Gastroesophageal sphincter (tissue), 4 donors: ENCODE measurements at regions not wholly inside any gene's neighbourhood (a gene's known extent, or its start where the extent isn't known, plus 50 kb on each side); places are given as distances from the start of the nearest gene placed in this dataset.

Experiments
- ATAC-seq: fragments of 150-250 bp; one replicate; pipeline ENCODE4 v1.9.1; 2016; ENCODE audit warnings: mild to moderate bottlenecking, moderate library complexity
- H3K27ac ChIP-seq, 4 donors: fragments of 200-600 bp; sonication (generic) in 3 of 4; 1 replicate in 3 of 4; 2 replicates in 1 of 4; pipeline ENCODE4 v1.5.1; 2016 to 2019
- H3K27me3 ChIP-seq: fragments of 200-600 bp; sonication (generic); one replicate; pipeline ENCODE4 v1.5.1; 2019
- H3K36me3 ChIP-seq, 2 donors: fragments of 200-600 bp; sonication (generic); one replicate each; pipeline ENCODE4 v1.5.1; 2019; ENCODE audit warnings: control low read depth in 1 of 2
- H3K4me1 ChIP-seq, 3 donors: fragments of 200-600 bp; sonication (generic); 1 replicate in 2 of 3; 2 replicates in 1 of 3; pipeline ENCODE4 v1.5.1; 2016 to 2019; ENCODE audit warnings: control low read depth in 2 of 3
- H3K4me3 ChIP-seq, 2 donors: fragments of 200-600 bp; sonication (generic); one replicate each; pipeline ENCODE4 v1.5.1; 2019; ENCODE audit warnings: mild to moderate bottlenecking in 1 of 2, moderate library complexity in 1 of 2
- H3K9me3 ChIP-seq, 3 donors: fragments of 200-600 bp; sonication (generic); one replicate each; pipeline ENCODE4 v1.5.1; 2017 to 2019; ENCODE audit warnings: control low read depth in 2 of 3
- EP300 ChIP-seq: sonication (generic); formaldehyde crosslinking; IDR thresholded peaks from one replicate; pipeline ENCODE4 v1.6.1; 2017; ENCODE audit warnings: antibody characterized with exemption, mild to moderate bottlenecking
- POLR2A ChIP-seq, 2 donors: fragments of 450-650 bp; IDR thresholded peaks; one replicate each; pipeline ENCODE4 v1.6.1; 2017; ENCODE audit warnings: antibody characterized with exemption in 2 of 2, mild to moderate bottlenecking in 2 of 2, moderate library complexity in 1 of 2
- POLR2AphosphoS5 ChIP-seq: sonication (generic); formaldehyde crosslinking; IDR thresholded peaks from one replicate; pipeline ENCODE4 v1.6.1; 2017; ENCODE audit warnings: antibody characterized with exemption
- WGBS, 2 donors: methylation state at CpG; one replicate each; pipeline ENCODE4 v1.1.5; 2018; ENCODE audit warnings: low coverage in 1 of 2; 5-methylcytosine and 5-hydroxymethylcytosine counted together
- TF ChIP-seq, protein P1 (sequence below), 4 experiments: fragments of 200-600 bp in 2 of 4; fragments of 450-650 bp in 2 of 4; sonication (generic) in 1 of 4; IDR thresholded peaks; one replicate each; pipeline ENCODE4 v1.5.1; 2017 to 2019; ENCODE audit warnings: antibody characterized with exemption in 4 of 4, mild to moderate bottlenecking in 2 of 4, moderate library complexity in 2 of 4

DNA sequence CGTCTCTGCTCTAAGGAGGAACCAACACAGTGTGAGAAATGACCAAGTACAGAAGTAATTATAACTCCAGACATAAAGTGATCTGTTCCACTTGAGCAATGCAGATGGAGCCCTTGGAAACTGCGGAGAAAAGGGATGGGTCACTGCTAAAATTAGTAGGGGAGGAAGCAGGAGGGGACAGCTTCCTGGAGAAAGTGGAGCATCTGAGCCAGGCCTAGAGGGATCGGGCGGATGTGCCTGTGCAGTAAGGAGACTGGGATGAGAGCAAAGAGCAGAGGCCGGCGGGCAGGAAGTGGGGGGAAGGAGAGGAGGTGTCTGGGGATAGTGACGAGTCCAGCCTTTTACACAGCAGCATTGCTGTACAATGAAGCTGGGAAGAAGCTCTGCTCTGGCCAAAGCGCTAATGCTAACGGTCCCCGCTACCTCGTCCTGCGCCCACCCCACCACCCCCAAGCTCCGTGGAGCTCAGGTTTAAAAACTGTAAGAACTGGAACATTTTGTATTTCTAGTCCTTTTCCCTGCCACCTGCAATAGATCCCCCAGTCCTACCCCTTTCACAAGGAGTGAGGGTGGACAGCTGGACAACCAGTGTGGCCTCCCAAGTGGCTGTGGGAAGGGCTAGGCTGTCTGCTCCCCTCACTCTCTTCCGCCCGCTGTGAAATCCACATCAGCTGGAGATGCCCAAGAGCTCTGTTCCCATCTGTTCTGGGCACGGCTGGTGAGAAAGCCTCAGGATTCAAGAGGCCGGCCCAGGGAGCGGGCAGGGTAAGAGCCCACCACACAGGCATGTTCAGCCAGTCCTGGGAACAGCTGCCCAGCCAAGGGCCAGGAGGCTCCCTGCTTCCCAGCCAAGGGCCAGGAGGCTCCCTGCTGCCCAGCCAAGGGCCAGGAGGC is 53.0 kb upstream of the HES1 start:
- WGBS, 2 donors: 39 to 67% methylated on average over 11 to 13 of the region's 18 CpGs
- Histone ChIP-seq H3K27ac (no peak overlapping the region), H3K4me1 (peaks cover 0 to 42% (median 17%) of the 10 kb centered on the region in 3 donors), H3K27me3 (no peaks in the 10 kb centered on the region), H3K4me3 (no peak overlapping the region), H3K36me3 (no peaks in the 10 kb centered on the region), H3K9me3 (no peaks in the 10 kb centered on the region)
- TF ChIP-seq, protein P1, sequence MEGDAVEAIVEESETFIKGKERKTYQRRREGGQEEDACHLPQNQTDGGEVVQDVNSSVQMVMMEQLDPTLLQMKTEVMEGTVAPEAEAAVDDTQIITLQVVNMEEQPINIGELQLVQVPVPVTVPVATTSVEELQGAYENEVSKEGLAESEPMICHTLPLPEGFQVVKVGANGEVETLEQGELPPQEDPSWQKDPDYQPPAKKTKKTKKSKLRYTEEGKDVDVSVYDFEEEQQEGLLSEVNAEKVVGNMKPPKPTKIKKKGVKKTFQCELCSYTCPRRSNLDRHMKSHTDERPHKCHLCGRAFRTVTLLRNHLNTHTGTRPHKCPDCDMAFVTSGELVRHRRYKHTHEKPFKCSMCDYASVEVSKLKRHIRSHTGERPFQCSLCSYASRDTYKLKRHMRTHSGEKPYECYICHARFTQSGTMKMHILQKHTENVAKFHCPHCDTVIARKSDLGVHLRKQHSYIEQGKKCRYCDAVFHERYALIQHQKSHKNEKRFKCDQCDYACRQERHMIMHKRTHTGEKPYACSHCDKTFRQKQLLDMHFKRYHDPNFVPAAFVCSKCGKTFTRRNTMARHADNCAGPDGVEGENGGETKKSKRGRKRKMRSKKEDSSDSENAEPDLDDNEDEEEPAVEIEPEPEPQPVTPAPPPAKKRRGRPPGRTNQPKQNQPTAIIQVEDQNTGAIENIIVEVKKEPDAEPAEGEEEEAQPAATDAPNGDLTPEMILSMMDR (IDR thresholded peaks at IDR 0.05): no peak
- TF ChIP-seq POLR2A (IDR thresholded peaks at IDR 0.05) (no peak), POLR2AphosphoS5 (no peak), EP300 (no peak)
- peak; percentile 63 for ATAC-seq

DNA sequence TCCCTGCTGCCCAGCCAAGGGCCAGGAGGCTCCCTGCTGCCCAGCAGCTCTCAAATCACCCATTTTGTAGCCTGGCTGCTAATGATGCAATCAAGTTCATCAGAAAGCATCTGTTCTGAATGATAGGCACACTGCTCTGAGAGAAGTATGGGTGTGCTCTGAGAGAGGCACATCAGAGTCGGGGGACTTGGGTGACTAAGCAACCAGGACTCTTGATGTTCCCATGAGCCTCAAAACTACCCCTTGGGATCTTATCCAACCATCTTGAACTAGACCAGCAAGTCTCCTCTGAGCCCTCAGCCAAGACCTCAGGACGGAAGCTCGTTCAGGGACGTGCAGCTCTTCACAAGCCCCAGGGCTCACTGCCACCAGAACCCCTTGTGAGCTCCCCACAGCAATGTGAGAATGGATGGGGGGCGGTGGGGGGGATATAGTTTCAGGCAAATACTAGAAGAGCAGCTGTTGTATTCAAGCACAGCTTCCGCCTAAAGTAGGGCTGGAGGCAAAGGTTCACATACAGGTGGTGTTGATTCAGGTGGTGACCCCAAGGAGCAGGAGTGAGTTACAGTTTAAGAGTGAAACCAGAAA is 52.2 kb upstream of the HES1 start:
- TF ChIP-seq POLR2A (IDR thresholded peaks at IDR 0.05) (no peak), POLR2AphosphoS5 (no peak)
- TF ChIP-seq, protein P1 (IDR thresholded peaks at IDR 0.05): no peak
- H3K4me1 ChIP-seq: peaks cover 0 to 43% (median 18%) of the 10 kb centered on the region in 3 donors
- no peaks in the 10 kb centered on the region for H3K27me3 ChIP-seq
- H3K4me3 ChIP-seq: no peak overlapping the region
- no peak for ATAC-seq
- no peaks in the 10 kb centered on the region for H3K36me3 ChIP-seq
- H3K27ac ChIP-seq: no peak overlapping the region
- no peaks in the 10 kb centered on the region for H3K9me3 ChIP-seq
- 80% methylated on average over 1 of the region's 6 CpGs; no CpG with 5 or more reads in 1 of the 2 donors for WGBS, 2 donors

DNA sequence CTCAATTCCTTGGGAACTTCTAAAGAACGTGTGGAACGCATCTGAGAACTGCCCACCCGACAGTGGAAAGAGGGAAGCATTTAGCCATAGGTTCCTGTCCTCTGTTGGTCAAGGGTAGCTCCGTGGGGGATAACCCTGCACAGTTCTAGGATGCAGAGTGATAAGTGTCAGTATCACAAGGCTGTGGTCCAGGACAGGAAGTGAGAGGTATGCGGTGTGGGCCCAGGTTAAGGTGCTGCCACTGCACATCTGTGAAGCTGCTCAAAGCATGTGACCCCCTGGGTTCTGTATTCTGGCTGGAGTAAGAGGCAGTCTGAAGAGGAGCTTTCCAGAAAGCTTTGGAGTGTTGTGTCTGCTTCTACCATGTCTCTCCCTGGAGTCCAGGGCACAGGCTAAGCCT is 51.7 kb upstream of the HES1 start:
- Histone ChIP-seq H3K4me1 (peaks cover 0 to 48% (median 23%) of the 10 kb centered on the region in 3 donors), H3K9me3 (no peaks in the 10 kb centered on the region), H3K27me3 (no peaks in the 10 kb centered on the region), H3K4me3 (no peak overlapping the region), H3K27ac (no peak overlapping the region), H3K36me3 (no peaks in the 10 kb centered on the region)
- TF ChIP-seq POLR2AphosphoS5 (no peak), EP300 (no peak), POLR2A (IDR thresholded peaks at IDR 0.05) (no peak)
- TF ChIP-seq, protein P1 (IDR thresholded peaks at IDR 0.05): no peak
- ATAC-seq: no peak
- 85% methylated on average over 5 of the region's 5 CpGs; no CpG with 5 or more reads in 1 of the 2 donors for WGBS, 2 donors
